ENCODE measurements at regions not wholly inside any gene's neighbourhood (a gene's known extent, or its start where the extent isn't known, plus 50 kb on each side); places are given as distances from the start of the nearest gene placed in this dataset.

- Histone ChIP-seq H3K27ac (no peak overlapping the region), H3K4me1 (no peaks in the 10 kb centered on the region), H3K27me3 (no peaks in the 10 kb centered on the region), H3K36me3 (no peaks in the 10 kb centered on the region), H3K9me3 (no peaks in the 10 kb centered on the region), H3K4me3 (no peak overlapping the region)
- DNase-seq, result no peak
- no peak for TF ChIP-seq POLR2A (IDR thresholded peaks at IDR 0.05)
- TF ChIP-seq CTCF (IDR thresholded peaks at IDR 0.05), result no peak
Observed at GRCh38 chr13:40288259-40288658, 378.2 kb downstream of the FOXO1 start.

GRCh38 chr13:40290758-40291157 lies 375.7 kb downstream of the FOXO1 start:
- Histone ChIP-seq H3K9me3 (no peaks in the 10 kb centered on the region), H3K4me3 (no peak overlapping the region), H3K36me3 (no peaks in the 10 kb centered on the region), H3K27me3 (no peaks in the 10 kb centered on the region), H3K4me1 (no peaks in the 10 kb centered on the region), H3K27ac (no peak overlapping the region)
- no peak for TF ChIP-seq POLR2A (IDR thresholded peaks at IDR 0.05)
- no peak for TF ChIP-seq CTCF (IDR thresholded peaks at IDR 0.05)
- no peak for DNase-seq

GRCh38 chr13:40292108-40292507 lies 374.3 kb downstream of the FOXO1 start:
- no peak for DNase-seq
- Histone ChIP-seq H3K4me1 (no peaks in the 10 kb centered on the region), H3K9me3 (peaks cover 0 to 8% (median 0%) of the 10 kb centered on the region in 4 donors), H3K27me3 (no peaks in the 10 kb centered on the region), H3K4me3 (no peak overlapping the region), H3K36me3 (no peaks in the 10 kb centered on the region), H3K27ac (no peak overlapping the region)
- TF ChIP-seq CTCF (IDR thresholded peaks at IDR 0.05), result no peak
- TF ChIP-seq POLR2A (IDR thresholded peaks at IDR 0.05), result no peak

- Histone ChIP-seq H3K9me3 (peaks cover 0 to 8% (median 0%) of the 10 kb centered on the region in 4 donors), H3K36me3 (no peaks in the 10 kb centered on the region), H3K4me3 (no peak overlapping the region), H3K27me3 (no peaks in the 10 kb centered on the region), H3K4me1 (no peaks in the 10 kb centered on the region), H3K27ac (no peak overlapping the region)
- no peak for DNase-seq
- TF ChIP-seq POLR2A (IDR thresholded peaks at IDR 0.05) (no peak), CTCF (IDR thresholded peaks at IDR 0.05) (no peak)
Observed at GRCh38 chr13:40292536-40292935, 373.9 kb downstream of the FOXO1 start.

- no peak for TF ChIP-seq POLR2A (IDR thresholded peaks at IDR 0.05)
- no peak for TF ChIP-seq CTCF (IDR thresholded peaks at IDR 0.05)
- no peak for DNase-seq
- no peak overlapping the region for H3K4me3 ChIP-seq
- no peaks in the 10 kb centered on the region for H3K27me3 ChIP-seq
- H3K36me3 ChIP-seq, result no peaks in the 10 kb centered on the region
- no peaks in the 10 kb centered on the region for H3K4me1 ChIP-seq
- H3K27ac ChIP-seq, result no peak overlapping the region
- H3K9me3 ChIP-seq, result peaks cover 0 to 5% (median 0%) of the 10 kb centered on the region in 4 donors
Observed at GRCh38 chr13:40302351-40302750, 364.1 kb downstream of the FOXO1 start.

- no peak for DNase-seq
- H3K4me1 ChIP-seq, result no peaks in the 10 kb centered on the region
- H3K27ac ChIP-seq, result no peak overlapping the region
- H3K4me3 ChIP-seq, result no peak overlapping the region
- no peaks in the 10 kb centered on the region for H3K27me3 ChIP-seq
- H3K9me3 ChIP-seq, result peaks cover 0 to 5% (median 0%) of the 10 kb centered on the region in 4 donors
- TF ChIP-seq POLR2A (IDR thresholded peaks at IDR 0.05), result no peak
- TF ChIP-seq CTCF (IDR thresholded peaks at IDR 0.05), result no peak
- no peaks in the 10 kb centered on the region for H3K36me3 ChIP-seq
Observed at GRCh38 chr13:40304391-40304790, 362.1 kb downstream of the FOXO1 start.

Data from Peyer's patch (tissue), 4 donors.